ENCODE measurements at regions not wholly inside any gene's neighbourhood (a gene's known extent, or its start where the extent isn't known, plus 50 kb on each side); places are given as distances from the start of the nearest gene placed in this dataset.
"Not testable (repeated sequence)": the region's sequence is repeated elsewhere in the genome, so short reads cannot be mapped to it uniquely, and the experiment has no call there.

GRCh38 chr3:87555290-87555689 lies 278.9 kb upstream of the POU1F1 start:
- Histone ChIP-seq H3K4me1 (ENCODE audit: insufficient read depth) (no peaks in the 10 kb centered on the region), H3K27ac (ENCODE audit: low read depth) (no peak overlapping the region), H3K4me3 (ENCODE audit: low read depth, low read length) (no peak overlapping the region), H3K36me3 (ENCODE audit: insufficient read depth) (no peaks in the 10 kb centered on the region)
- whole genome bisulfite sequencing: 28% methylated on average over 1 of the region's 1 CpG
- no peak for DNase-seq (ENCODE audit: extremely low spot score)

GRCh38 chr3:87553058-87553457 lies 276.7 kb upstream of the POU1F1 start:
- Histone ChIP-seq H3K36me3 (ENCODE audit: insufficient read depth) (no peaks in the 10 kb centered on the region), H3K4me3 (ENCODE audit: low read depth, low read length) (no peak overlapping the region), H3K4me1 (ENCODE audit: insufficient read depth) (no peaks in the 10 kb centered on the region), H3K27ac (ENCODE audit: low read depth) (no peak overlapping the region)
- 59% methylated on average over 3 of the region's 3 CpGs for WGBS
- no peak for DNase-seq (ENCODE audit: extremely low spot score)

DNA sequence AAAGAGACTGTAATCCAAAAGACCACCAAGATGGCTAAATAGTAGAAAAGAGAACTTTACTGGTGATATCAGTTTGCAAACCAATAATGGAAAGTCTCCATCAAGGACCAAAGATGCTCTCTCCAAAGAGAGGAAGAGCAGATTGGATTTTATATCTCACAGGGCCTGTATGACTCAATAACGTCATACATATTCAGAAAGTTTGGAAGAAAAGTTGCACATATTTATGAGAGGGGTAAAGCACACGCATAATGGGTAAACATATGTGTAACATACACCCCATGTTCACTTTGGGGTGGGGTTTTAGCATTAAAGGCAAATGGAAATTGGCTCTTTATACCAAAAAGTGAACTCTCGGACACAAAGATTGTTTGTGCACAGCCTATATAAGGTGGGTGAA lies 274.5 kb upstream of the POU1F1 start:
- Histone ChIP-seq H3K4me1 (ENCODE audit: insufficient read depth) (no peaks in the 10 kb centered on the region), H3K4me3 (ENCODE audit: low read depth, low read length) (no peak overlapping the region), H3K27ac (ENCODE audit: low read depth) (no peak overlapping the region), H3K36me3 (ENCODE audit: insufficient read depth) (no peaks in the 10 kb centered on the region)
- no peak for DNase-seq (ENCODE audit: extremely low spot score)
- 81% methylated on average over 3 of the region's 3 CpGs for WGBS

DNA sequence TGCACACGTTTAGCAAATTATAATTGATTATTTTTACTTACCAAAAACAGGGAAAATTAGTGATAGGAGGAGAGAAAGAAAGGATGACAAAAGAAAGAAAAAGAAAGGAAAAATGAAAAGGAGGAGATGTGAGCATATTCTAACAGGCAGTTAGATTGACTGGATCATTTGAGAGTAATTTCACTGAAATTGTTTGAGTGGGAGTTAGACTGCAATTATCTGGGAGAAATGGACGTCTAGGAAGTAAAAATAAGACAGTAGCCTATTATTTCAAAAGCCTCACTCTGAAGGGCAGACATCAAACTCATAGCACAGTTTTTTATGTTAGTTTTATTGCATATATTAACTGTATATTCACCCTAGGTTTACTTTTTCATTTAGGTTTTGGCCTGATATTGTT lies 272.8 kb upstream of the POU1F1 start:
- Histone ChIP-seq H3K4me3 (ENCODE audit: low read depth, low read length) (no peak overlapping the region), H3K36me3 (ENCODE audit: insufficient read depth) (no peaks in the 10 kb centered on the region), H3K27ac (ENCODE audit: low read depth) (no peak overlapping the region), H3K4me1 (ENCODE audit: insufficient read depth) (no peaks in the 10 kb centered on the region)
- WGBS: 50% methylated on average over 2 of the region's 2 CpGs
- no peak for DNase-seq (ENCODE audit: extremely low spot score)

- Histone ChIP-seq H3K36me3 (ENCODE audit: insufficient read depth) (no peaks in the 10 kb centered on the region), H3K27ac (ENCODE audit: low read depth) (no peak overlapping the region), H3K4me1 (ENCODE audit: insufficient read depth) (no peaks in the 10 kb centered on the region), H3K4me3 (ENCODE audit: low read depth, low read length) (no peak overlapping the region)
- no peak for DNase-seq (ENCODE audit: extremely low spot score)
- WGBS: 53% methylated on average over 4 of the region's 4 CpGs
Observed at GRCh38 chr3:87548271-87548670, 271.9 kb upstream of the POU1F1 start.

- WGBS: 85% methylated on average over 5 of the region's 5 CpGs
- Histone ChIP-seq H3K36me3 (ENCODE audit: insufficient read depth) (no peaks in the 10 kb centered on the region), H3K4me1 (ENCODE audit: insufficient read depth) (no peaks in the 10 kb centered on the region), H3K27ac (ENCODE audit: low read depth) (no peak overlapping the region), H3K4me3 (ENCODE audit: low read depth, low read length) (no peak overlapping the region)
- no peak for DNase-seq (ENCODE audit: extremely low spot score)
Observed at GRCh38 chr3:87546216-87546615, 269.8 kb upstream of the POU1F1 start.

DNA sequence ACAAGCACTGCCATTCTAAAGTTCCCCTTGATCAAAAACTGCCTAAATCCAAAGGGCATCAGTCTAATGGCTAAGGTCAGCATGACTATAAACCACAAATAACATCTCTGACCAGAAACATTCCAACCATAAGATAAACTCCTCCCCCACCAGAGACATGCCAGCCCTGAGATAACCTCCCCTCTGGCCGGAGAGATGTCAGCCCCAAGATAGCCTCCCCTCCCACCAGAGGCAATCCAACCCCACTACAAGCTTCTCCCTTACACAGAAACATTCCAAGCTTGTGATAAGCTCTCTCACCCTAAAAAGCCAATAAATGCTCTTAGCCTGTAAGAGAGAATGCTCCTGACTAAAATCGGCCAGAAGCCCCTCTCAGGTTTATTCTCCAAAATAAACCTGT lies 267.0 kb upstream of the POU1F1 start:
- not testable (repeated sequence) for H3K4me3 ChIP-seq (ENCODE audit: low read depth, low read length); DNase-seq (ENCODE audit: extremely low spot score); H3K4me1 ChIP-seq (ENCODE audit: insufficient read depth); H3K36me3 ChIP-seq (ENCODE audit: insufficient read depth); H3K27ac ChIP-seq (ENCODE audit: low read depth)
- WGBS: 66% methylated on average over 2 of the region's 2 CpGs

GRCh38 chr3:87541723-87542122 lies 265.3 kb upstream of the POU1F1 start:
- H3K4me1 ChIP-seq (ENCODE audit: insufficient read depth): no peaks in the 10 kb centered on the region
- no peaks in the 10 kb centered on the region for H3K36me3 ChIP-seq (ENCODE audit: insufficient read depth)
- no peak overlapping the region for H3K4me3 ChIP-seq (ENCODE audit: low read depth, low read length)
- DNase-seq (ENCODE audit: extremely low spot score): no peak
- 75% methylated on average over 3 of the region's 3 CpGs for WGBS
- H3K27ac ChIP-seq (ENCODE audit: low read depth): no peak overlapping the region

DNA sequence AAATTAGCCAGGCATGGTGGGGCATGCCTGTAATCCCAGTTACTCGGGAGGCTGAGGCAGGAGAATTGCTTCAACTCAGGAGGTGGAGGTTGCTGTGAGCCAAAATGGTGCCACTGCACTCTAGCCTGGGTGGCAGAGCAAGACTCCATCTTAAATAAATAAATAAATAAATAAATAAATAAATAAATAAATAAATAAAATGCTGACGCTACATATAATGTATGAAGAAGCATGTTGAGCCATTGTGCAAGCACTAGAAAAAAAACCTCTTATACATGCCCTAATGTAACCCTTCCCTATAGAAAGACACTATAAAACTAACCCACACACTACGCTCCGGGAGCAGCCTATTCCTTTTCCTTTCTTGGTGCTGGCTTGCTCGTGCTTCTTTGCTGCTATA lies 262.3 kb upstream of the POU1F1 start:
- DNase-seq (ENCODE audit: extremely low spot score); H3K4me1 ChIP-seq (ENCODE audit: insufficient read depth); H3K27ac ChIP-seq (ENCODE audit: low read depth); H3K36me3 ChIP-seq (ENCODE audit: insufficient read depth); H3K4me3 ChIP-seq (ENCODE audit: low read depth, low read length): not testable (repeated sequence)
- WGBS: 88% methylated on average over 5 of the region's 5 CpGs

DNA sequence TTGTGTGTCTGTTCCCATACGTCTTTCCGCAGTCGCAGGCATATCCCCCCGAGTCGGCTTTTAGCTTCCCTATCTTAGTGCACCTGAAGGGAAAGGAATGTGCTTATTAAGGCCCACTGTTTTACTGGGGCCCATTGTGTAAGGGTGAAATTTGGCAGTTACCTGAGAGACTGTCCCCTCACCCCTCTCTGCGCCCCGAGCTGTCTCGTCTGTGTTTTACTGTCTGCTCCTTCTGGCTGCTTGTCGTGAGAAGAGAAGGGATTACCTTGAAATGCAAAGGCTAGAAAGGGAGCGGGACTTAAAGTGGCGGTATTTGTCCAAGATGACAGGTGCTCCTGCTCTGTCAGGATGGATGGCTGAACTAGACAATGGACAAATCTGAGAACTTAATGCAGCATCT lies 233.0 kb upstream of the POU1F1 start:
- Histone ChIP-seq H3K4me3 (ENCODE audit: low read depth, low read length) (no peak overlapping the region), H3K4me1 (ENCODE audit: insufficient read depth) (no peaks in the 10 kb centered on the region), H3K36me3 (ENCODE audit: insufficient read depth) (no peaks in the 10 kb centered on the region), H3K27ac (ENCODE audit: low read depth) (no peak overlapping the region)
- 25% methylated on average over 11 of the region's 11 CpGs for WGBS
- no peak for DNase-seq (ENCODE audit: extremely low spot score)

DNA sequence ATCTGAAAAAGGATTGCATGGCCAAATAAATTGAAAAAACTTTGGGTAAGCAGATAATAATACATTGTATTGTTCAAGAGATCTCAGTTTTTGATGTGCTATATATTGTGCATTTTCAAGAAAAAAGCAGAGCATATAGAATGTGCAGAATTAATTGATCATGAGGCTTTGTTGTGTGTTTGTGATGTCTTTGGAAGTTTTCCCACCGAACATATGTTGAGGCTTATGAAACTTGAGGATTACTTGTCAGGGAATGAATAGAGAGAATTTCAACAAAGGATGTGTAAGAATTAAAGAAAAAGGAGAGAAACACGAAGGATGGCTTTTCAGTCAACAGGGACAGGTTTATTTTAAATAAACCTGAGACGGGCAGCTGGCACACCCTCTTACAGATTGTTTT lies 232.5 kb upstream of the POU1F1 start:
- Histone ChIP-seq H3K36me3 (ENCODE audit: insufficient read depth) (no peaks in the 10 kb centered on the region), H3K4me1 (ENCODE audit: insufficient read depth) (no peaks in the 10 kb centered on the region), H3K27ac (ENCODE audit: low read depth) (no peak overlapping the region), H3K4me3 (ENCODE audit: low read depth, low read length) (no peak overlapping the region)
- 37% methylated on average over 3 of the region's 3 CpGs for WGBS
- no peak for DNase-seq (ENCODE audit: extremely low spot score)

DNA sequence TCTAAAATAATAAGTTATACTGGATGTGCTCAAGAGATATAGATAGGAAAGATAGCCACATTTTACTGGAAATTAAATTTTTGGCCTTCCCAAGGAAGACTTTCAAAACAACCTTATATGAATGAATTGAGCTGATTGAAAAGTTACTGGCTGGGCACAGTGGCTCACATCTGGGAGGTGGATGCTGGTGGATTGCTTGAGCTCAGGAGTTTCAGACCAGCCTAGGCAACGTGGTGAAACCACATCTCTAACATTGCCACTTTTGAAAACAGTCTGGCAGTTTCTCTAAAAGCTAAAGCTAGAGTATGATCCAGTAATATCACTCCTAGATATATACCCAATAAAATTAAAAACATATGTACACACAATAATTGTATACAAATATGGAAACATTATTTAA lies 231.4 kb upstream of the POU1F1 start:
- H3K4me3 ChIP-seq (ENCODE audit: low read depth, low read length): no peak overlapping the region
- WGBS: 74% methylated on average over 1 of the region's 1 CpG
- DNase-seq (ENCODE audit: extremely low spot score): no peak
- no peaks in the 10 kb centered on the region for H3K36me3 ChIP-seq (ENCODE audit: insufficient read depth)
- H3K27ac ChIP-seq (ENCODE audit: low read depth): no peak overlapping the region
- H3K4me1 ChIP-seq (ENCODE audit: insufficient read depth): no peaks in the 10 kb centered on the region

DNA sequence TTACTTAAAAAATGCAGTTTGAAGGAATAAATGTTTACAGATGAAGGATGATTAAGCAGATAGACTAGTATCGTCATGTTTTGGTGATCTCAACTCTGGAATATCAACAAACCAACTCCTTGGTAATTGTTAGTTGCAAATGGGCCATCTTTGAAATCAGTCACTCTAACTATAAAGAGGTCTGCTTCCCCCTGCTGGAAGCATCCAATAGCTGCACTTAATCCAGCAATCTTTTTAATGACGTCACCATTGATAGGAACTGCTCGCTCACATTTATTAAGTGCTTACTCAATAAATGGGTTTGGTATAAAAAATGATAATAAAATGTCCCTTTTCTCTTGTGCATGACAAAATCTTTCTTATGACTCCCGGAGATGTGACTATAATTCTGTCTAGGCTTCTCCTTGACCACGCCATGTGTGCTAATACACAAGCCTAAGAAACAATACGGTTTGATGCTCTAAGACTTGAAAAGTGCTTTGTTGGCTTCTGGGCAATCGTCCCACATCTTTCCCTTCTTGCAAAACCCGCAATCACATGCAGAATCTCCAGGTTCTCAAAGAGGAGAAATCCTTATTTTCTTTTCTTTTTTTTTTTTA lies 227.6 kb upstream of the POU1F1 start:
- 49% methylated on average over 8 of the region's 8 CpGs for WGBS
- no peaks in the 10 kb centered on the region for H3K36me3 ChIP-seq (ENCODE audit: insufficient read depth)
- no peaks in the 10 kb centered on the region for H3K4me1 ChIP-seq (ENCODE audit: insufficient read depth)
- no peak overlapping the region for H3K4me3 ChIP-seq (ENCODE audit: low read depth, low read length)
- no peak overlapping the region for H3K27ac ChIP-seq (ENCODE audit: low read depth)
- no peak for DNase-seq (ENCODE audit: extremely low spot score)

DNA sequence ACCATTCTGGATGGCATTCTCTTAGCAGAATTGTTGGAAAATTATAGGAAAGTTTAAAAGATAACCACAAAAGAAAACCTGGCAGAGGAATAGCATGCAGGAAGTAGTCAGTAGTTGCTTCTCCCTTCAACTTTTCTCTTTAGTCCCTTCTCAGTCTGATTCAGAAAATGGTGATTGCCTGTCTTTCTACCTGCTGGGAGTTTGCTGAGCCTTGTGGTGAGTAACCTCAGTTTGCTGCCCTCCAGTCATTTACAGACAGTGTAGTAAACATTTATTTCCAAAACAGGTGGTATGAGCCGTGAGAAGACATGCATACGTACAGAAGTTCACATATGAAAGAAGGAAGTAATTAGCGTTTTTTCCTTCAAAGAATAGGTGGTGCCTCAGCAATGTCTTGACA lies 224.7 kb upstream of the POU1F1 start:
- DNase-seq (ENCODE audit: extremely low spot score): no peak
- WGBS: 50% methylated on average over 3 of the region's 3 CpGs

More for the DNA sequence above, 224.7 kb upstream of the POU1F1 start:
- no peaks in the 10 kb centered on the region for H3K36me3 ChIP-seq (ENCODE audit: insufficient read depth)
- H3K4me3 ChIP-seq (ENCODE audit: low read depth, low read length): no peak overlapping the region
- no peak overlapping the region for H3K27ac ChIP-seq (ENCODE audit: low read depth)
- no peaks in the 10 kb centered on the region for H3K4me1 ChIP-seq (ENCODE audit: insufficient read depth)
